Epidermal melanocyte (primary cell): ENCODE measurements at regions not wholly inside any gene's neighbourhood (a gene's known extent, or its start where the extent isn't known, plus 50 kb on each side); places are given as distances from the start of the nearest gene placed in this dataset.
"Not testable (repeated sequence)": the region's sequence is repeated elsewhere in the genome, so short reads cannot be mapped to it uniquely, and the experiment has no call there.

Source experiments
- DNase-seq: peaks from one replicate; pipeline ENCODE4 v3.0.0; 2011; ENCODE audit warnings: low spot score; ENCODE audit not compliant: insufficient read length

DNA sequence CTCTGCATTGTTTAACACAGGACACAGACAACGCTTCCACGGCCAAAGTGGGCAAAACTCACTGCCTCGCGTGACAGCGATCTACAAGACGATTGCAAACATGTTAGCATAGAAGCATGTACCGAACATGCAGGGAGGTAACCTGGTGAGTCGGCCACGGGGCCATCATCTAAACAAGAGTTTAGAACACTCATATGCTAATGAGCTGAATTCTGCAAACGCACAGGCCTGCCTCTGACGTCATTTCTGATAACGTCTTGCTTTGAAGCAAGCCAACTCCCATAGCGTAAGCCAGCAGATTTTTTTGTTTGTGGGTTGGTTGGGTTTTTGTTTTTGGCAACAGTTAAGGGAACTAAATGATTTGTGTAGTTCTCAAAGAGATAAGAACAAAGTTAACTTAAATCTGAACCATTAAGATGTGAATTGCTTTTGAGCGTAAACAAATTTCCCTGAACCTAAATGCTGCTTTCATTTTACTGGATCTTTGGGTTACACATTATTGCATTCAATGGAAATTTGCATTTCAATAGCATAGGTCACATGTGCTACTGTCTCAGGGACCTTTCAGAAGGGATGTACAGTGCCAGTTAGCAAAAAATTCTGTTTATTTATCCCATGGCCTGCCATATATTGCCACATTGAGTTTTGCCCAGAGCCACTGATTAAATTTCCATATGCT, 184.5 kb upstream of the PDE10A start:
- no peak for DNase-seq

DNA sequence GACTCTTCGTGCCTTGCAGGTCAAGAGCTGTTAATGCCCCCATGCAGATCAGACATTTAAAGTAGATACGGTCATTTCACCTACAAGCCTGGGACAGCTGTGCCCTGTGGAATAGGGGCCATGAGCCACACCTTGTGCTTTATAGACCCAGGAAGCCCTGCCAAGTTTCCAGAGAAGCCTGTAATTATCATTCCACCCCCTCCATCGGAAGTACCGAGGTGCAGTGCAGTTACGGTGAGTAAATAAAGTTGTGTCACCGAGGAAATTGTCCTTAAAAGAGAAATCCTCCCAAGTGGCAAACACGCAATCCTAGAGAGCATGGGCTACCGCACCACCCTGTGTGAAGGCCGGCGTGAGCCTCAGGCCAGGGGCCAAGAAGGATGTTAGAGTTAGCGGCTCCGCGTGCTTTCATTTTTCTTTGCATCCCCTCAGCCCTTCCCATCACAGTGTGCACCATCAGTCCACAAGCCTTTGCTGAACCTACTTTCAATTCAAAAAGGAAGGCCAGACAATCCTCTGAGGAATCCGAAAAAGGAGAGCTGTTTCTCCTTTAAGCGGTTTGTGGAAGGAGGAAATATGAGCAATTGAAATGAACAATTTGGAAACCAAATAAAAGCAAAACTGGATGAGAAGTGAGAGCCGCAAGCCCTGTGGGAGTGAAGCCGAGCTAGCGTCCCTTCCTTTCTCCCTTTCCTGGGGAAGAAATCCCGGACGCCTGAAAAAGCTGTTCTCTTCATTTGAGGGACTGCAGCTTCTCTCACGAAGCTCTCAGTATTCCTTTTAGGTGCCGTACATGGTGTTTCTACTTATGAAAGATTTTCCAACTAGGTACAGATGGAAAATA, 183.3 kb upstream of the PDE10A start:
- DNase-seq = no peak

DNA sequence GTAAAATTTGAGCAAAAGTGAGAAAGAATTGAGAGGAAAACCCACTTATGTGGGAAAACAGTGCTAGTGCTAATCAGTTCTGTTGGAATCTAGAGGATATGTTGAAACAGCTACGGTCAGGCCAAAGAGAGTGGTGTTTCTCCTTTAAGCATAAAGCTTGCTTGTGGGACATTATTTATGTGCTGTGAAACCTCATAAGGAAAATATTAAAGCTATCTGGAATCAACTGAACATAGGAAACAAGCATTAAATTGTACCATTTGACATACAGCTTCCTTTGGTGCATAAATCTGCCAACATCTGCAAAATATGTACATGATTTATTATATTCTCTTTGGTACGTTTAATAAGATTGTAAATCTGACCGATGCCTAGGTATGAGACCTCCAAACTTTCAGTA, 182.5 kb upstream of the PDE10A start:
- no peak for DNase-seq

DNA sequence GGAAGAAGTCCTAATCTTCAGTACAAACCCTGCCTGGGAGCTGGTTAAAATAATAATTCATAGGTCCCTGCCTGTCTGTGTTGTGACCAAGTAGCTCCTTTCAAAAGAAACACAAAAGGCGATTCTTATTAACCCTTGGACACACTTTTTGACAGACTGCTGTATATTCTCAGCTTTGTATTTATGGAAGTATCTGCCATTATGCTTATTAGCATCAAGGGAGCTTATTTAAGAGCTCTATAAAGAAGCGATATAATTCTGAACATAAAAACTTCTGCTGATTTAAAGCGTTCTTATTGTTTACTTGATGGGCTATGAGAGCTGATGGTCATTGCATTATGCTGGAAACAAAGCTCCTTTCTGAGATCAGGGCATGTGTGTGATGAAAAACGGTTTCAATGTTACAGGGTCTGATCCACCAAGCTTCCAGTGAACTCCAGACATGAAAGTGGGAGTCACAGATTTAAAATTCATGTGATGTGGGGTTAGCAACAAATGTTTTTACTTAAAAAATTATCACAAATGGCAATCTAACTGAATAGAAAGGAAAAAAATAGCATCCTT, 181.8 kb upstream of the PDE10A start:
- no peak for DNase-seq

DNA sequence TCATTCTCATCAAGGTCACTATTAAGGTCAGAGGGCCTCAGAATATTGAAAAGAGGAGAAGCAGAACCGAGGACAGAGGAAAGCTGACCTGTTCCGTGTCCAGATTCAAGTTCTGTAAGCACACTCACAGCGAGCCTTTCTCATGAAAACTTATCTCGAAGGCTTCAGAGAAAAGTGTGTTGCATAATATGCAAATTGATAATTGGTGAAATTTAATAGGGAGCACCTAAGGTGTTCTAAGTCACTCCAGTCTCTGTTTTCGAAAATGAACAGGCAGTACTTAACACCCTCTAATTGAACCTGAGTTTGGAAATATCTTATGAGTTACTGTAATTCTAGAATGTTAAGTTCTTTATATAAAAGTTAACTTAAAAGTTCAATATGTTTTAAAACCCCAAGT, 181.2 kb upstream of the PDE10A start:
- no peak for DNase-seq

DNA sequence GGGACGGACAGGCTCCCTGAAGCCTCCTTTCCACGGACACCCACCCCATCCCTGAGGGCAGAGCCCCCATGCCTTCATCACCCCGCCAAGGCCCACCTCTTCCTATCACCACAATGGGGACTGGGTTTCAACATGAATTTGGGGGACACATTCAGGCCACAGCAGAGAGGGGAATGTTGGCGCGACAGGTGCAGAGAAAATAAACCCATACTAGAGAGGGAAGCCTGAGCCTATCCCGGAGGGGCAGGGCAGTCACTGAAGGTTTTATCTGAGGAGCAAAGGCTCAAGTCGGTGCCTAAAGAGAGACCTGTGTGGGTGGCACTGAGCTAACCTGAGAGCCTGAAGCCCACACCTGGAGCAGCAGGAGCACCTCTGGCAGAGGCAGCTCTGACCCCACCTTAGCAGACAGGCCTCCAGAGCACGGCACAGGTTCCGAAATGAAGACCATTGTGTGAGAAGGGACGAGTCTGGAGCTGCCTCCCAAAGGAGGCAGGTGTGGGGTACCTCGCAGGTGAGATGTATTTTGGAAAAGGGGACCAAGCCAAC, 180.6 kb upstream of the PDE10A start:
- DNase-seq = no peak

DNA sequence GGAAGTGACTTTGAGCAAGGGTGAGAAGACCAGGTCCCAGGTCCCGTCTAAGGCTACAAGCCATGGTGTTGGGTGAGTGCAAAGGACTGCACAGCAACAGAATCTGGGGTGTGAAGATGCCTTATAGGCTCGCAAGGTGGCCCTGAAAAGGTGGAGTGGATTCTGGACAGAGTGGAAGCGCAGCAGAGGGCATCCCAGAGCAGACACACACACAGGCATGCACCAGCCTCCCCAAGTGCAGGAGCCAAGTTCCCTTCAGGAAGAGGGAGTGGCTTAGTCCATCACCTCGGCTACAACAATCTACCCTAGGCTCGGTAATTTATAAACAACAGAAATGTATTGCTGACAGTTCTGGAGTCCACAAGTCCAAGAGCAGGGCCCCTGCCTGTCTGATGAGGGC, 180.1 kb upstream of the PDE10A start:
- no peak for DNase-seq

DNA sequence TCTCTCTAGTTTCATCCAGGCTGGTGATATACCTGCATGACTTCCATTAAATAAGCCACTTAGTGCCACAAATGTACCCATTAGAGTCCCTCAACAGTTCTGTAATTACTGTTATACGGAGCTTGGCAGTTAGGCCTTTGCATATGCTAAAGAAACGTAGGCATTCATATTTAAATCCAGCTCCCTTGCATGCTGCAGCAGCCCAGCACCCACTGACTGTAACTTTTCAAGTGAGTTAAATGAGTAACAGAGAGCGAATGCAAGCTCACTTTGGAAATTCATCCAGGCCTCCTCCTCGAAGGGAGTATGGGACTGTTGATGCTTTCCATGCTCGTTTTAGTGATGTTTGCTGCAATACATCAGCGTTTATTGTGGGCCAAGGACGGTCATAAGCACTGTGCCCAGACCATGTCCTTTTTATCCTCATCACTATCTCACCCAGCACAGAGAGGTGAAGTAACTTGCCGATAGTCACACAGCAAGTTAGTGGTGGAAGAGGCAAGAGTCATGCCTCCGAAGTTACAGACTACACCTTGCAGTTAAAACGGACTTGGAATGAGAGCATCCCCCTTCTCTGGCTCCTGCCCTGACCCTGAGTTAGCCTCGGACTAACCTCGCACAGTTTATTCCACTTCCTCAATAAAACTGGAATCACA, 179.4 kb upstream of the PDE10A start:
- DNase-seq = no peak

DNA sequence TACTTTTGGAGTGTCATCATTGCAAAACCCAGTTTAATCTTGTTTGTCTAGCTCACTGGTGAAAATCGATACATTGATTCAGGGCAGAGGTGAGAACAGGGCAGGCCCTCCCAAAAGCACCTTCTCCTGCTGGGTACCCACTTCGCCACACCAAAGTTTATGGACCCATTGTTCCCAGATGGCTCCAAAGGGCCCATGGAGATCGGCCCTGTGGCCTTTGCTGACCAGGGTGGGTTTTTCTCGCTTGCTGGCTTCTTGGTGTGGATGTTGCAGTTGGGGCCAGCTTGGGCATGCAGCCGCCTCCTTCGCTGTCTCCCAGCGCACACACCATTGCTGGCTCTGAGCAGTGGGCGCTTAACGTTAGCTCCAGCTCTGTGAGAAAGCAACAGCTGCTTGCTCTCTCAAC, 178.1 kb upstream of the PDE10A start:
- no peak for DNase-seq

DNA sequence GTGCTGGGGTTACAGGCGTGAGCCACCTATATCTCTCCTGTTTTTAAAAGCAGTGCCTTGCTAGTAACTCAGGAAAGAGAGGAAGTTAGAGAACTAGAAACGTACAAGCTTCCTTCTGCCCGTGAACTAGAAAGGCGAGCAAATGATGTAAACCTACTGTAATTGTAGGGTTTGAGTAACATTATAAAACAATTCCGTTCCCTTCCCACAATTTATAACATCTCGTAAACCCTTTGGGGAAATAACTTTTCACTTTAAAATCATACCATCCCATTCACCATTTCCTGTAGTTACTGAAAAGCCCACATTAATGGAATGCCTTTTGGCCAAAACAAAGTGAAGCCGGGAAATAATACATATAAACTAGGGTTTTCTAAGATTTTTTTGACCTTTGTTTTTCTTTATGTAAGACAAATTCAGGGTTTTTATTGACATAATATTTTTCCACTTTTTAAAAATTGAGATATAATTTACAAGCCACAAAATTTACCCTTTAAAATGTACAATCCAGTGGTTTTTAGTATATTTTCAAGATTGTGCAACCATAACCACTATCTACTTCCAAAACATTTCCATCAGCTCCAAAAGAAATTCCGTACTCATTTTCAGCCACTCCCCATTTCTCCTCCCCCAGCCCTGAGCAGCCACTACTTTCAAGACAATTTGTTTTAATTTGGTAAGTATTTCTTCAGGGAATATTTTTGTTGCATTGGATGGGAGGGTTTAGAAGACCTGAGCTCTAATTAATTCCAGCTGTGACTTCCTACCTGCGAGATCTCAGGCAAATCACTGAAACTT, 175.1 kb upstream of the PDE10A start:
- no peak for DNase-seq

DNA sequence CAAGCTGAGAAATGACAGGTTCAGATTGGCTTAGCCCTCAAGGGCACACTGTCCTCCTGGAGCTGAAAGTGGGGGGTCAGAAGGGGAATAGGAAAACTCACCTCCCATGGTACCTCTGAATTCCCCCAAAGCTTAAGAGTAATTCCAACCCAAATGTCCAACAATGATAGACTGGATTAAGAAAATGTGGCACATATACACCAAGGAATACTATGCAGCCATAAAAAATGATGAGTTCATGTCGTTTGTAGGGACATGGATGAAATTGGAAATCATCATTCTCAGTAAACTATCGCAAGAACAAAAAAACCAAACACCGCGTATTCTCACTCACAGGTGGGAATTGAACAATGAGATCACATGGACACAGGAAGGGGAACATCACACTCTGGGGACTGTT, 173.6 kb upstream of the PDE10A start:
- not testable (repeated sequence) for DNase-seq

DNA sequence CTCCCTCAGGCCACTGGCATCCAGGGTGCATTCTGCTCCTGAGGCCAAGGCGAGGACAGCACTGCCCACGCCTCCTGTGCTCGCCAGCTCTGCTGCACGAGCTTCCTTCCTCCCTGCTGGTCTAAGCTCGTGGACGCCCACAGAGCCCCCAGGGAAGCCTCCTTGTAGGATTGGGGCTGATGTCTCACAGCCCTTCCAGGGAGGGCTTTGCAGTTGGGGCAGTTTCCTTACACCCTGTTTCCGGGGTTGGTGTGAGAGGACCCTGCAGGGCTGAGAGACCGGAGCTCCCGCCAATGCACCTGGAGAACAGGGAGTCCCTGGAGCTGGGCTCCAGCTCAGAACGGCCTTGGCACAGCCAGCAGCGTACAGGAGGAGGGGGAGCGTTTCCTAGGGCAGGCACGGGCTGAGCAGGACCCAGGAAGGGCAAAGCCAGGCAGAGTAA, 172.4 kb upstream of the PDE10A start:
- no peak for DNase-seq

DNA sequence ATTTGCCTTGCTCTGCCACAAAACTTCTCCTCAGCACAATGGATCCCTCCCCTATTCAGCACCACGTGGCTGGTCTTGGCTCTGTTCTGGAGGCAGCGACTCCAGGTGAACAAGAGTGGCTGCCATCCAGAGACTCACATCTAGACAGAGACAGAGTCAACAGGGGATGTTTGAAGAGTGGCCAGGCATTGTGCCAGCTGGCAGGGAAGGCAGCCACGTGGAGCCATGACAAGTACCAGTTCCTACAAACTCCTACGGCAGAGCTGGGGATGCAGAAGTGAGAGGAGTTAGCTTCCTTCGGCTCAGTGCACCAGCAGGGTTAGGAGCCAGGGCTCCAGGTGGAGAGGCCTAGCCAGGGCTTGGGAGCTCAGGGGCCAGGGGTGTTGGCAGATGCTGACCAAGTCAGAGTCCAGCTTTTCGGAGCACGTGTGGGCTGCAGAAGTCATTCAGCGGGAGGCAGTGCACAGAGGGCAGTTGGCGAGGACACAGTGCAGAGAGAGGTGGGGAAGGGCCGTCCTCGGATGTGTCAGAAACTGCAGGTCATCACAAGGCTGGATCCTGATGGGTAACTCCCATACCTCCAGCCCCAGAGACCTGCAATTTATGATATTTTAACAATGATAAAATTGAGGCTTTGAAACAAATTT, 171.7 kb upstream of the PDE10A start:
- DNase-seq = no peak

DNA sequence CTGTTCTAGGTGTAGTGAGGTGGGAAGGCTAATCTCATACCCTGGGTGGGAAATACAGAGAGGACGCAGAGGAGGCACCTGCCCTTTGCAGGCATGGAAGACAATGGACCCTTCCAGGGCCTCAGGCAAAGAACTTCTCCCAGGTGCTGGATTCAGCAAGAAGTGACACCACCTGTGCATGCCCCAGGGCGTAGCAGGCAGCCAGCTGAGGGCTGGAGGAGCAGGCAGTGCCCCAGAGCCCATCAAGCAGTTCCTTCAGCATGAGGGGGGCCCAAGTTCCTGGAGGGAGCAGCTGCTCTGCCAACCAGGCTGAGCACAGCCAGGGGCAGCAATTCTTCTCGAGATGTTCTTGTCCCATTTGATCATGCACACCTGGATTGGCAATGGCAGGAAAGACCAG, 170.3 kb upstream of the PDE10A start:
- DNase-seq = no peak

DNA sequence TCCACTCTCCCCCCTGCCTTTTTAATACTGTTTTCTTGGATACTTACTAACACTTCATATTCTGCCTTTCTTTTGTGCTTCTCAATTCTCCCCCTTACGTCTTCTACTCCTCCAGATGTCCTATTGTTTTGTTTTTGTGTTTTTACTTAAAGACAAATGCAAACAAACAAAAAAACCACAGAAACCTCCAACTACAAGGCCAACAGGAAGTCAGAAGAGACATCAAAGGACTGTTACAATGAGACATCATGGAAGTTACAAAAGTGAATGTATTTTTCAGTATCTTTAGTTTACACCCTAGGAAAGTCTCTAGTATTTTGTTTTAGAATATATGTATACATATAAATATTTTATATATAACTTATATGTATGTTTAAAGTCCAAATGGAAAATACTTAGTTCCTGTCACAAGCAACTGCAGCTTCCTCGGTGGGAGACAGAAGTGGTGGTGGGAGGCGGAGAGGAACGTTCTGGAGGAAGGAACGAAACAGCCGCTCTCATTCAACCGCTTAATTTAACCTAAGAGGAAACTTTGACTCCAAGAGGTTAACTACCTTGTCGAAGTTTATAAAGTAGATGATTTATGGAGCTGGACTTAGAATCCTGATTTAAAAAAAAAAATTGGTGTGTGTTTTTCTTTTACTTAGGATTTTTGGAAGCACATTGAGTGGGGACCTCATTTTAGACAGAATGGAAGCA, 168.9 kb upstream of the PDE10A start:
- no peak for DNase-seq

DNA sequence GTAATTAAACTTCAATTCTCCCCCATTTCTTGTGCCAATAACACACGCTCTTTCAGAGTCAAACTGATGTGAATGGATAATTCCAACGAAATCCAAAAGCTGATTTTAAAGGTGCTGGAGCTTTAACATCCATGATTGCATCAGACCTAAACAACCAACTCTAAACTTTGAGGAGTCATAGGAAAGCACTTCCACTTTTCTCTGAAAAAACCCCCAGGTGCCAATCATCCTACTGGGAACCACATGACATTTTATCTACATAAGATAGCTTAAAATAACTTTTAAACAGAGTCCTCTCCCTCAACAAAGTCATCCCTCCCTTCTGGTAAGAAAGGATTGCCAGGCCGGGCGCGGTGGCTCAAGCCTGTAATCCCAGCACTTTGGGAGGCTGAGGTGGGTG, 167.7 kb upstream of the PDE10A start:
- no peak for DNase-seq

DNA sequence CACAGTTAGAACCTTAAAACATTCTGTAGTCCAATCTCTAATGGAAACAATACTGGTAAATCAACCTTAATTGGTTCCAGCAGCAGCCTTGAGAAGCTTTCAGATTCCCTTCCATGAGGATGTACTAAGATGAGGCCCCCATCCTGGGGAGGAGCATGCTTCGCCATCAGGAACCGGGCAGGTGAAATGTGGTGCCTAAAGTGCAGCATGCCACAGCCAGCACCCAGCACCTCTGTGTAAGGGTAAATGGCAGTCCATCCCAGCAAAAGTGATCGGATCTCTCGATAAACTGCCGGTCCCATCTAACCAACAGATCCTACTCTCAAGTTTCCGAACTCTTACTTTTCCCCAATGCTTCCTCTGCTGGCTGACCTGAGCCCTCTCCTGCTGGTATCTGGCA, 166.3 kb upstream of the PDE10A start:
- no peak for DNase-seq

DNA sequence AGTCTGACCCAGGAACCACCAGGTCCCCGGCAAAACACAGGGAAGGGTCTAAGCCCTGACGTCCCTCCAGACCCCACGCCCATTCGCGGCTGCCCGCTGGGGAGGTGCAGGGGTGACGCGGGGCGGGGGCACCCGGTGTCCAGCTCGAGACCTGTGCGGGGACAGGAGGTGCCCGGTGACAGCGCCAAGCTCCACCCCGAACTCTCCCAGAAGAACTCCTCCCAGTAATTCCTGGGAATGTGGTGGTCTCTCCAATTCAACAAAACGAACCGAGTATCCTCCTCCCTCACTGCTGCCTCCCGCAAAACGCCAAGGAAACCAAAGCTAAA, 164.1 kb upstream of the PDE10A start:
- DNase-seq = no peak

DNA sequence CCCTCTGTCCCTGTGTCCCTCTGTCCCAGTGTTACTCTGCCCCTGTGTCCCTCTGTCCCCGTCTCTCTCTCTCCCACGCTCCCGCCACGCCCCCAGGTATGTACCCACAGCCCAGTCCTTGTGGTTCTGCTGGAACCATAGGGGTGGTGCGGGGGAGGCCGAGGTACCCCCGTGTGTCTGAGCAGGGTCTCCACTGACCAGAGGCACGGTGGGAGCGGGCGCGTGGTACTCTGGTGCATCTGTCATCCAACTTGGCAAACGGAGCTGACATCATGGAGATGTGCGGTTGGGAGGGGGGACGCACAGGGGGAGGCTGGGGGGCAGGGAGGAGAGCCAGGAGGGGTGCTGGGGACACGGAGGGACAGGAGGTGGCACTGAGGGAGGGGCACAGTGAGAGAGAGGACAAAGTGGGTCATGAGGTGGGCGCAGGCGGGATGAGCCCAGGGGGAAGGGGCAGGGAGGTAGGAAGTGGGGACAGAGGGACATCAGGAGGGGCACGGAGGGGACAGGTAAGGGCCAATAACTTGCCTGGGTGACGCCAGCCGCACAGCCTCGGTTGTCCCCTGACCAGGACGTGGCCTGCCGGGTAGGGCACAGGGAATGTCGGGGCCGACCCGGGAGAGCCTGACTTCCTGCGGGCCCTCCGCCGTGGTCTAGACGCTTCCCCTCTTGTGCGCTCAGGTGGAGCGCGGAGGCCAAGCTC, 163.6 kb upstream of the PDE10A start:
- no peak for DNase-seq
